Hepatocyte (in vitro differentiated cells): ENCODE measurements at regions not wholly inside any gene's neighbourhood (a gene's known extent, or its start where the extent isn't known, plus 50 kb on each side); places are given as distances from the start of the nearest gene placed in this dataset.

Experiments
- DNase-seq: peaks from one replicate; pipeline ENCODE4 v3.0.0-alpha.2; 2016; ENCODE audit warnings: low spot score
- H2AFZ ChIP-seq: fragments of 200-600 bp; sonication (generic); 2 replicates; pipeline ENCODE4 v1.6.0; 2016; ENCODE audit warnings: antibody characterized with exemption, mild to moderate bottlenecking
- H3K27ac ChIP-seq: fragments of 200-600 bp; sonication (generic); 2 replicates; pipeline ENCODE4 v1.5.1; 2016; ENCODE audit warnings: mild to moderate bottlenecking
- H3K27me3 ChIP-seq: fragments of 200-600 bp; sonication (generic); 2 replicates; pipeline ENCODE4 v1.6.1; 2016
- H3K36me3 ChIP-seq: fragments of 200-600 bp; sonication (generic); replicated peaks from 2 replicates; pipeline ENCODE4 v1.5.1; 2016; ENCODE audit warnings: low read depth; ENCODE audit not compliant: insufficient read depth
- H3K4me1 ChIP-seq: fragments of 200-600 bp; sonication (generic); 2 replicates; pipeline ENCODE4 v1.5.1; 2016; ENCODE audit warnings: mild to moderate bottlenecking, moderate library complexity; ENCODE audit not compliant: insufficient read depth
- H3K4me2 ChIP-seq: fragments of 200-600 bp; sonication (generic); 2 replicates; pipeline ENCODE4 v1.6.0; 2016
- H3K4me3 ChIP-seq: fragments of 200-600 bp; sonication (generic); 2 replicates; pipeline ENCODE4 v1.5.1; 2016; ENCODE audit warnings: mild to moderate bottlenecking
- H3K79me2 ChIP-seq: fragments of 200-600 bp; sonication (generic); 2 replicates; pipeline ENCODE4 v1.6.0; 2017; ENCODE audit warnings: mild to moderate bottlenecking
- H3K9me2 ChIP-seq: fragments of 200-600 bp; sonication (generic); replicated peaks from 2 replicates; pipeline ENCODE4 v1.6.0; 2017; ENCODE audit warnings: mild to moderate bottlenecking; ENCODE audit not compliant: insufficient read depth
- H3K9me3 ChIP-seq: fragments of 200-600 bp; sonication (generic); 2 replicates; pipeline ENCODE4 v1.5.1; 2016; ENCODE audit warnings: low read depth, mild to moderate bottlenecking
- H4K20me1 ChIP-seq: fragments of 200-600 bp; sonication (generic); 2 replicates; pipeline ENCODE4 v1.6.0; 2016; ENCODE audit warnings: mild to moderate bottlenecking; ENCODE audit not compliant: insufficient read depth, poor library complexity, severe bottlenecking
- CTCF ChIP-seq: fragments of 200-600 bp; sonication (generic); IDR thresholded peaks from 2 replicates; pipeline ENCODE4 v1.5.1; 2016; ENCODE audit warnings: antibody characterized with exemption, mild to moderate bottlenecking; ENCODE audit not compliant: poor library complexity
- EZH2 ChIP-seq: fragments of 200-600 bp; sonication (generic); IDR thresholded peaks from 2 replicates; pipeline ENCODE4 v1.6.1; 2016; ENCODE audit warnings: antibody characterized with exemption, mild to moderate bottlenecking, borderline replicate concordance
- EZH2phosphoT487 ChIP-seq: fragments of 200-600 bp; sonication (generic); IDR thresholded peaks from one replicate; pipeline ENCODE4 v1.6.1; 2018; ENCODE audit warnings: antibody characterized with exemption, mild to moderate bottlenecking, low read depth, moderate library complexity; ENCODE audit not compliant: unreplicated experiment, severe bottlenecking
- WGBS: methylation state at CpG from one replicate; pipeline ENCODE4 v1.1.6; 2016; ENCODE audit warnings: low lambda C conversion rate; ENCODE audit errors: missing lambda C conversion rate; 5-methylcytosine and 5-hydroxymethylcytosine counted together

GRCh38 chr1:188062456-188062855 is 1233.7 kb downstream of the PLA2G4A start:
- no peak overlapping the region for H2AFZ ChIP-seq
- H3K9me2 ChIP-seq = no peaks in the 10 kb centered on the region
- 84% methylated on average over 1 of the region's 1 CpG for WGBS
- no peaks in the 10 kb centered on the region for H3K79me2 ChIP-seq
- no peak overlapping the region for H3K27ac ChIP-seq
- H3K36me3 ChIP-seq = no peaks in the 10 kb centered on the region
- TF ChIP-seq EZH2 = no peak
- no peak for TF ChIP-seq EZH2phosphoT487
- TF ChIP-seq CTCF = no peak
- H3K4me3 ChIP-seq = no peak overlapping the region
- no peaks in the 10 kb centered on the region for H3K9me3 ChIP-seq
- DNase-seq = no peak
- H3K27me3 ChIP-seq = no peaks in the 10 kb centered on the region
- no peak overlapping the region for H3K4me2 ChIP-seq
- H3K4me1 ChIP-seq = no peaks in the 10 kb centered on the region
- no peaks in the 10 kb centered on the region for H4K20me1 ChIP-seq

GRCh38 chr1:188065917-188066316 is 1237.2 kb downstream of the PLA2G4A start:
- Histone ChIP-seq H3K9me2 (no peaks in the 10 kb centered on the region), H3K9me3 (no peaks in the 10 kb centered on the region), H3K27me3 (no peaks in the 10 kb centered on the region), H3K36me3 (no peaks in the 10 kb centered on the region), H3K4me2 (no peak overlapping the region), H3K4me3 (no peak overlapping the region), H3K27ac (no peak overlapping the region), H3K79me2 (no peaks in the 10 kb centered on the region), H3K4me1 (no peaks in the 10 kb centered on the region), H4K20me1 (no peaks in the 10 kb centered on the region), H2AFZ (no peak overlapping the region)
- WGBS = 71% methylated on average over 1 of the region's 1 CpG
- TF ChIP-seq EZH2 = no peak
- DNase-seq = no peak

- H3K79me2 ChIP-seq = no peaks in the 10 kb centered on the region
- DNase-seq = no peak
- H3K36me3 ChIP-seq = no peaks in the 10 kb centered on the region
- H3K4me1 ChIP-seq = no peaks in the 10 kb centered on the region
- no peaks in the 10 kb centered on the region for H3K9me3 ChIP-seq
- H3K9me2 ChIP-seq = no peaks in the 10 kb centered on the region
- H4K20me1 ChIP-seq = no peaks in the 10 kb centered on the region
- H3K4me2 ChIP-seq = no peak overlapping the region
- H3K27ac ChIP-seq = no peak overlapping the region
- no peaks in the 10 kb centered on the region for H3K27me3 ChIP-seq
- no peak overlapping the region for H2AFZ ChIP-seq
- 0% methylated on average over 1 of the region's 1 CpG for WGBS
- TF ChIP-seq EZH2 (no peak), CTCF (no peak), EZH2phosphoT487 (no peak)
- H3K4me3 ChIP-seq = no peak overlapping the region
These were observed 1242.1 kb downstream of the PLA2G4A start for GRCh38 chr1:188070848-188071247.

GRCh38 chr1:188089015-188089414 is 1260.3 kb downstream of the PLA2G4A start:
- Histone ChIP-seq H3K9me3 (no peaks in the 10 kb centered on the region), H2AFZ (no peak overlapping the region), H4K20me1 (no peaks in the 10 kb centered on the region), H3K79me2 (no peaks in the 10 kb centered on the region), H3K4me3 (no peak overlapping the region), H3K9me2 (no peaks in the 10 kb centered on the region), H3K4me2 (no peak overlapping the region), H3K36me3 (no peaks in the 10 kb centered on the region), H3K27me3 (no peaks in the 10 kb centered on the region), H3K27ac (no peak overlapping the region), H3K4me1 (no peaks in the 10 kb centered on the region)
- no peak for TF ChIP-seq EZH2
- TF ChIP-seq EZH2phosphoT487 = no peak
- no peak for TF ChIP-seq CTCF
- DNase-seq = no peak
- whole genome bisulfite sequencing = 31% methylated on average over 3 of the region's 3 CpGs
